ENCODE measurements at regions not wholly inside any gene's neighbourhood (a gene's known extent, or its start where the extent isn't known, plus 50 kb on each side); places are given as distances from the start of the nearest gene placed in this dataset.

- Mint-ChIP-seq H3K4me3 (no peak overlapping the region), H3K27me3 (no peaks in the 10 kb centered on the region), H3K36me3 (no peaks in the 10 kb centered on the region), H3K27ac (no peak overlapping the region), H3K9me3 (peaks cover 0 to 15% (median 8%) of the 10 kb centered on the region in 7 donors), H3K4me1 (no peaks in the 10 kb centered on the region)
- peaks cover 3 to 6% of the 10 kb centered on the region in 2 experiments for H3K9me3 ChIP-seq (ENCODE audit: control insufficient read depth in 2 of 2, low read length in 2 of 2)
- no peaks in the 10 kb centered on the region for H3K27me3 ChIP-seq (ENCODE audit: control insufficient read depth, insufficient read depth, low read length)
- no peaks in the 10 kb centered on the region for H3K36me3 ChIP-seq (ENCODE audit: control insufficient read depth, insufficient read depth, low read length)
- no peak overlapping the region for H3K4me3 ChIP-seq (ENCODE audit: low read depth, low read length)
- no peaks in the 10 kb centered on the region for H3K4me1 ChIP-seq (ENCODE audit: control insufficient read depth, insufficient read depth, low read length, poor library complexity, severe bottlenecking)
- DNase-seq (no peak), ATAC-seq (ENCODE audit: low read depth in 2 of 2) (no peak)
- H3K27ac ChIP-seq (ENCODE audit: insufficient read depth, low read length, poor library complexity, severe bottlenecking) = no peak overlapping the region
Observed at GRCh38 chr13:90084684-90085290, 1262.7 kb upstream of the MIR17HG start.

GRCh38 chr13:90089051-90089450 is 1258.4 kb upstream of the MIR17HG start:
- DNase-seq (no peak), ATAC-seq (ENCODE audit: low read depth in 2 of 2) (no peak)
- H3K27ac ChIP-seq (ENCODE audit: insufficient read depth, low read length, poor library complexity, severe bottlenecking) = no peak overlapping the region
- Mint-ChIP-seq H3K27me3 (no peaks in the 10 kb centered on the region), H3K36me3 (no peaks in the 10 kb centered on the region), H3K27ac (no peak overlapping the region), H3K4me1 (no peaks in the 10 kb centered on the region), H3K9me3 (peaks cover 0 to 21% (median 8%) of the 10 kb centered on the region in 7 donors), H3K4me3 (no peak overlapping the region)
- H3K4me3 ChIP-seq (ENCODE audit: low read depth, low read length) = no peak overlapping the region
- H3K36me3 ChIP-seq (ENCODE audit: control insufficient read depth, insufficient read depth, low read length) = no peaks in the 10 kb centered on the region
- no peaks in the 10 kb centered on the region for H3K4me1 ChIP-seq (ENCODE audit: control insufficient read depth, insufficient read depth, low read length, poor library complexity, severe bottlenecking)
- H3K9me3 ChIP-seq (ENCODE audit: control insufficient read depth in 2 of 2, low read length in 2 of 2) = peaks cover 3 to 6% of the 10 kb centered on the region in 2 experiments
- no peaks in the 10 kb centered on the region for H3K27me3 ChIP-seq (ENCODE audit: control insufficient read depth, insufficient read depth, low read length)

GRCh38 chr13:90091611-90092010 is 1255.9 kb upstream of the MIR17HG start:
- no peaks in the 10 kb centered on the region for H3K4me1 ChIP-seq (ENCODE audit: control insufficient read depth, insufficient read depth, low read length, poor library complexity, severe bottlenecking)
- H3K27ac ChIP-seq (ENCODE audit: insufficient read depth, low read length, poor library complexity, severe bottlenecking) = no peak overlapping the region
- H3K27me3 Mint-ChIP-seq = no peaks in the 10 kb centered on the region
- peak overlapping the region in 1 of 3 donors; percentile 14 for H3K27ac Mint-ChIP-seq
- H3K4me3 Mint-ChIP-seq = no peak overlapping the region
- no peak overlapping the region for H3K4me3 ChIP-seq (ENCODE audit: low read depth, low read length)
- ATAC-seq (ENCODE audit: low read depth in 2 of 2) (no peak), DNase-seq (no peak)
- peaks cover 0 to 20% (median 6%) of the 10 kb centered on the region in 7 donors for H3K9me3 Mint-ChIP-seq
- H3K4me1 Mint-ChIP-seq = no peaks in the 10 kb centered on the region
- H3K36me3 Mint-ChIP-seq = no peaks in the 10 kb centered on the region
- peaks cover 3 to 11% of the 10 kb centered on the region in 2 experiments for H3K9me3 ChIP-seq (ENCODE audit: control insufficient read depth in 2 of 2, low read length in 2 of 2)
- no peaks in the 10 kb centered on the region for H3K27me3 ChIP-seq (ENCODE audit: control insufficient read depth, insufficient read depth, low read length)
- no peaks in the 10 kb centered on the region for H3K36me3 ChIP-seq (ENCODE audit: control insufficient read depth, insufficient read depth, low read length)

- H3K27ac ChIP-seq (ENCODE audit: insufficient read depth, low read length, poor library complexity, severe bottlenecking) = no peak overlapping the region
- H3K9me3 ChIP-seq (ENCODE audit: control insufficient read depth in 2 of 2, low read length in 2 of 2) = peaks cover 5% of the 10 kb centered on the region in 2 experiments
- H3K27me3 ChIP-seq (ENCODE audit: control insufficient read depth, insufficient read depth, low read length) = no peaks in the 10 kb centered on the region
- Mint-ChIP-seq H3K4me3 (no peak overlapping the region), H3K36me3 (no peaks in the 10 kb centered on the region), H3K4me1 (no peaks in the 10 kb centered on the region), H3K27ac (no peak overlapping the region), H3K9me3 (peaks cover 0 to 20% (median 5%) of the 10 kb centered on the region in 7 donors), H3K27me3 (no peaks in the 10 kb centered on the region)
- no peaks in the 10 kb centered on the region for H3K4me1 ChIP-seq (ENCODE audit: control insufficient read depth, insufficient read depth, low read length, poor library complexity, severe bottlenecking)
- H3K36me3 ChIP-seq (ENCODE audit: control insufficient read depth, insufficient read depth, low read length) = no peaks in the 10 kb centered on the region
- ATAC-seq (ENCODE audit: low read depth in 2 of 2) = no peak
- DNase-seq = no peak
- H3K4me3 ChIP-seq (ENCODE audit: low read depth, low read length) = no peak overlapping the region
Observed at GRCh38 chr13:90094357-90094756, 1253.1 kb upstream of the MIR17HG start.

GRCh38 chr13:90098577-90098976 is 1248.9 kb upstream of the MIR17HG start:
- Mint-ChIP-seq H3K27ac (no peak overlapping the region), H3K36me3 (no peaks in the 10 kb centered on the region), H3K4me1 (no peaks in the 10 kb centered on the region), H3K4me3 (no peak overlapping the region), H3K27me3 (no peaks in the 10 kb centered on the region), H3K9me3 (peaks cover 2 to 16% (median 10%) of the 10 kb centered on the region in 7 donors)
- no peaks in the 10 kb centered on the region for H3K36me3 ChIP-seq (ENCODE audit: control insufficient read depth, insufficient read depth, low read length)
- H3K4me3 ChIP-seq (ENCODE audit: low read depth, low read length) = no peak overlapping the region
- ATAC-seq (ENCODE audit: low read depth in 2 of 2) (no peak), DNase-seq (no peak)
- no peaks in the 10 kb centered on the region for H3K4me1 ChIP-seq (ENCODE audit: control insufficient read depth, insufficient read depth, low read length, poor library complexity, severe bottlenecking)
- peaks cover 2 to 5% of the 10 kb centered on the region in 2 experiments for H3K9me3 ChIP-seq (ENCODE audit: control insufficient read depth in 2 of 2, low read length in 2 of 2)
- no peaks in the 10 kb centered on the region for H3K27me3 ChIP-seq (ENCODE audit: control insufficient read depth, insufficient read depth, low read length)
- H3K27ac ChIP-seq (ENCODE audit: insufficient read depth, low read length, poor library complexity, severe bottlenecking) = no peak overlapping the region

GRCh38 chr13:90099847-90100246 is 1247.6 kb upstream of the MIR17HG start:
- Histone ChIP-seq H3K9me3 (ENCODE audit: control insufficient read depth in 2 of 2, low read length in 2 of 2) (peaks cover 3 to 5% of the 10 kb centered on the region in 2 experiments), H3K27me3 (ENCODE audit: control insufficient read depth, insufficient read depth, low read length) (no peaks in the 10 kb centered on the region), H3K36me3 (ENCODE audit: control insufficient read depth, insufficient read depth, low read length) (no peaks in the 10 kb centered on the region), H3K4me1 (ENCODE audit: control insufficient read depth, insufficient read depth, low read length, poor library complexity, severe bottlenecking) (no peaks in the 10 kb centered on the region), H3K27ac (ENCODE audit: insufficient read depth, low read length, poor library complexity, severe bottlenecking) (no peak overlapping the region), H3K4me3 (ENCODE audit: low read depth, low read length) (no peak overlapping the region)
- Mint-ChIP-seq H3K4me3 (no peak overlapping the region), H3K36me3 (no peaks in the 10 kb centered on the region), H3K9me3 (peaks cover 2 to 21% (median 8%) of the 10 kb centered on the region in 7 donors), H3K27me3 (no peaks in the 10 kb centered on the region), H3K4me1 (no peaks in the 10 kb centered on the region), H3K27ac (no peak overlapping the region)
- ATAC-seq (ENCODE audit: low read depth in 2 of 2) = no peak
- no peak for DNase-seq

- H3K4me3 ChIP-seq (ENCODE audit: low read depth, low read length) = no peak overlapping the region
- H3K27ac ChIP-seq (ENCODE audit: insufficient read depth, low read length, poor library complexity, severe bottlenecking) = no peak overlapping the region
- ATAC-seq (ENCODE audit: low read depth in 2 of 2) (no peak), DNase-seq (no peak)
- no peaks in the 10 kb centered on the region for H3K36me3 Mint-ChIP-seq
- H3K9me3 ChIP-seq (ENCODE audit: control insufficient read depth in 2 of 2, low read length in 2 of 2) = peaks cover 0 to 5% of the 10 kb centered on the region in 2 experiments
- no peak overlapping the region for H3K27ac Mint-ChIP-seq
- no peaks in the 10 kb centered on the region for H3K4me1 ChIP-seq (ENCODE audit: control insufficient read depth, insufficient read depth, low read length, poor library complexity, severe bottlenecking)
- no peaks in the 10 kb centered on the region for H3K4me1 Mint-ChIP-seq
- H3K4me3 Mint-ChIP-seq = no peak overlapping the region
- H3K27me3 ChIP-seq (ENCODE audit: control insufficient read depth, insufficient read depth, low read length) = no peaks in the 10 kb centered on the region
- no peaks in the 10 kb centered on the region for H3K36me3 ChIP-seq (ENCODE audit: control insufficient read depth, insufficient read depth, low read length)
- H3K9me3 Mint-ChIP-seq = peaks cover 2 to 24% (median 9%) of the 10 kb centered on the region in 7 donors
- H3K27me3 Mint-ChIP-seq = no peaks in the 10 kb centered on the region
Observed at GRCh38 chr13:90103099-90103784, 1244.2 kb upstream of the MIR17HG start.

- no peak for DNase-seq
- no peaks in the 10 kb centered on the region for H3K36me3 Mint-ChIP-seq
- no peaks in the 10 kb centered on the region for H3K27me3 Mint-ChIP-seq
- H3K9me3 Mint-ChIP-seq = peaks cover 3 to 28% (median 11%) of the 10 kb centered on the region in 7 donors
- H3K4me1 ChIP-seq (ENCODE audit: control insufficient read depth, insufficient read depth, low read length, poor library complexity, severe bottlenecking) = no peaks in the 10 kb centered on the region
- no peak for ATAC-seq (ENCODE audit: low read depth in 2 of 2)
- H3K27me3 ChIP-seq (ENCODE audit: control insufficient read depth, insufficient read depth, low read length) = no peaks in the 10 kb centered on the region
- H3K4me3 Mint-ChIP-seq = no peak overlapping the region
- no peak overlapping the region for H3K4me3 ChIP-seq (ENCODE audit: low read depth, low read length)
- peaks cover 3 to 5% of the 10 kb centered on the region in 2 experiments for H3K9me3 ChIP-seq (ENCODE audit: control insufficient read depth in 2 of 2, low read length in 2 of 2)
- no peak overlapping the region for H3K27ac ChIP-seq (ENCODE audit: insufficient read depth, low read length, poor library complexity, severe bottlenecking)
- no peak overlapping the region for H3K27ac Mint-ChIP-seq
- H3K36me3 ChIP-seq (ENCODE audit: control insufficient read depth, insufficient read depth, low read length) = no peaks in the 10 kb centered on the region
- no peaks in the 10 kb centered on the region for H3K4me1 Mint-ChIP-seq
Observed at GRCh38 chr13:90104764-90105163, 1242.7 kb upstream of the MIR17HG start.

Data from CD4-positive, CD25-positive, alpha-beta regulatory T cell (primary cell).